Heart left ventricle (tissue), 16 donors: ENCODE measurements at regions not wholly inside any gene's neighbourhood (a gene's known extent, or its start where the extent isn't known, plus 50 kb on each side); places are given as distances from the start of the nearest gene placed in this dataset.
A peak's percentile ranks its signal among the peaks of the same experiment; 100 is the strongest.
"Not testable (repeated sequence)": the region's sequence is repeated elsewhere in the genome, so short reads cannot be mapped to it uniquely, and the experiment has no call there.

ENCODE experiments used
- ATAC-seq, 4 donors: fragments of 200-7000 bp; cut with Tn5 transposase; one replicate each; pipeline ENCODE4 v1.9.1; 2020 to 2022; ENCODE audit warnings: moderate library complexity in 4 of 4, mild to moderate bottlenecking in 3 of 4, moderate number of reproducible peaks in 1 of 4
- DNase-seq, 5 donors: peaks; one replicate each; pipeline ENCODE4 v3.0.0-alpha.2; 2020
- H3K27ac ChIP-seq, 12 donors: fragments of 200-600 bp; sonication (generic) in 4 of 12; one replicate each; pipeline versions ENCODE4 v1.5.0 to v1.8.0; 2016 to 2022; ENCODE audit warnings: mild to moderate bottlenecking in 2 of 12
- H3K27me3 ChIP-seq, 9 donors: fragments of 200-600 bp; sonication (generic) in 2 of 9; one replicate each; pipeline versions ENCODE4 v1.5.1 to v1.8.0; 2016 to 2022; ENCODE audit warnings: mild to moderate bottlenecking in 3 of 9
- H3K36me3 ChIP-seq, 9 donors: fragments of 200-600 bp; sonication (generic) in 2 of 9; one replicate each; pipeline versions ENCODE4 v1.5.0 to v1.8.0; 2018 to 2022; ENCODE audit warnings: mild to moderate bottlenecking in 2 of 9
- H3K4me1 ChIP-seq, 12 donors: fragments of 200-600 bp; sonication (generic) in 4 of 12; one replicate each; pipeline versions ENCODE4 v1.5.0 to v1.8.0; 2016 to 2022; ENCODE audit warnings: mild to moderate bottlenecking in 3 of 12
- H3K4me3 ChIP-seq, 12 donors: fragments of 200-600 bp; sonication (generic) in 4 of 12; one replicate each; pipeline versions ENCODE4 v1.5.0 to v1.8.0; 2017 to 2022; ENCODE audit warnings: mild to moderate bottlenecking in 9 of 12, moderate library complexity in 4 of 12
- H3K9me3 ChIP-seq, 12 donors: fragments of 200-600 bp; sonication (generic) in 4 of 12; one replicate each; pipeline versions ENCODE4 v1.5.0 to v1.8.0; 2016 to 2022; ENCODE audit warnings: mild to moderate bottlenecking in 1 of 12
- CTCF ChIP-seq, 12 donors: fragments of 200-600 bp; sonication (generic) in 4 of 12; IDR thresholded peaks; one replicate each; pipeline versions ENCODE4 v1.5.0 to v1.8.0; 2018 to 2022; ENCODE audit warnings: antibody characterized with exemption in 12 of 12, mild to moderate bottlenecking in 5 of 12
- POLR2A ChIP-seq, 2 donors: fragments of 450-650 bp; IDR thresholded peaks; one replicate each; pipeline ENCODE4 v1.6.1; 2017; ENCODE audit warnings: antibody characterized with exemption in 2 of 2, mild to moderate bottlenecking in 2 of 2, moderate library complexity in 2 of 2
- WGBS, 4 donors: extraction: QIAGEN DNeasy Blood & Tissue Kit in 2 of 4; methylation state at CpG; one replicate each; pipeline versions ENCODE4 v1.1.5 to v1.1.7; 2013 to 2018; 5-methylcytosine and 5-hydroxymethylcytosine counted together
- intact Hi-C, 10 donors: fragments of 100-400 bp; cut with DNase I; formaldehyde crosslinking; loops; one replicate each; pipeline versions ENCODE4 v1.11.1 to v1.14.2; 2022
- donor health status: ischemic (EF 13 %, LVEDD 7.1; RV severe dilation, severe dysfunction).
- donor health status: healthy with polysubstance abuse.
- donor health status: DM: no; HTN: yes; CAD: no.
- donor health status: DM: no; HTN: no; CAD: no.
- donor health status: ischemic (EF 25% LVEDD 6.9; RV normal size, moderate dysfunction).
- donor health status: ischemic (EF 25% LVEDD 5.7; RV mildly dilated, moderate dysfunction).
- donor health status: healthy.
- donor health status: DM: yes; HTN: yes; CAD: no.
- donor health status: ischemic (EF 35%, LVEDD 5.7; RV mildly dilated, moderate dysfunction).
- donor health status: nonischemic (EF 11% LVEDD 7.7; RV severe dilation, severe dysfunction).
- donor health status: DM: yes; HTN: yes; CAD: no.
- donor health status: PGD.
- donor health status: ischemic (EF 29% LVEDD 5.4; RV normal size, mild dysfunction).
- donor health status: nonischemic (EF 23%, LVEDD 6.1; RV moderate dilation, normal function).

- not testable (repeated sequence) for H3K36me3 ChIP-seq, H3K27ac ChIP-seq, H3K27me3 ChIP-seq, H3K9me3 ChIP-seq, DNase-seq, ATAC-seq, H3K4me3 ChIP-seq
- WGBS, 4 donors: 94 to 97% (median 95%) methylated on average over 37 to 55 of the region's 55 CpGs
- H3K4me1 ChIP-seq: peaks cover 0 to 16% (median 1%) of the 10 kb centered on the region in 12 donors
- intact Hi-C loops: loop anchor here in 1 of 10 donors (10.0 kb wide), 1 partner anchor 113 kb away; no protein-coding TSS in a partner anchor
These were observed 328.3 kb upstream of the KLF4 start for GRCh38 chr9:107817595-107818502.

DNA sequence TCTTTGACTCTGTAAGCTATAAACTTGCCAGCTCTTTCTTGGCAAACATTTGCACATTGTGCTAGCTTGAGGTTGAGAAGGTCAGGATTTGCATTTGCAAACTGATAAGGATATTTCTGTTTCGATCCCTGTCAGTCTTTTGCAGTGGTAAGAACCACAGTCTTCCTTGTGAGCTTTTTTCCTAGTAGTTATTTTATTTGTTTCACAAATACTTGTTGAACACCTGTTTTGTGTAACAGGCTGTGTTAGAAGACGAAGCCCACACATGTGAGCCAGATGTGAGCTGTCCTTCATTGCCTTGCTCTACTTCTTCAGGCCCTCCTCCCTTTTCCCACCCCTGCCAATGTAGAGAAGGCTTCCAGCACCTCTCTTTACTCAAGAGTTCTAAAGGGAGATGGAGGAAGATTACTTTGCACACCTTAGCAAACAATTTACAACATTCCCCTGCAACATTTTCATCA, 327.0 kb upstream of the KLF4 start:
- WGBS, 4 donors: 40 to 59% (median 43%) methylated on average over 2 of the region's 2 CpGs
- ATAC-seq (peak in 2 of 4 donors; percentile 64 to 69), DNase-seq (no peak)
- no peaks in the 10 kb centered on the region for H3K9me3 ChIP-seq
- H3K4me3 ChIP-seq: no peak overlapping the region
- H3K36me3 ChIP-seq: no peaks in the 10 kb centered on the region
- TF ChIP-seq CTCF (IDR thresholded peaks at IDR 0.05) (no peak), POLR2A (IDR thresholded peaks at IDR 0.05) (no peak)
- peaks cover 0 to 16% (median 1%) of the 10 kb centered on the region in 12 donors for H3K4me1 ChIP-seq
- H3K27me3 ChIP-seq: no peaks in the 10 kb centered on the region
- H3K27ac ChIP-seq: no peak overlapping the region
- intact Hi-C loops: loop anchor here in 1 of 10 donors (10.0 kb wide), 1 partner anchor 112 kb away; no protein-coding TSS in a partner anchor

GRCh38 chr9:107815782-107816560, 326.4 kb upstream of the KLF4 start:
- H3K36me3 ChIP-seq: no peaks in the 10 kb centered on the region
- WGBS, 4 donors: 71 to 79% (median 76%) methylated on average over 6 of the region's 6 CpGs

DNA sequence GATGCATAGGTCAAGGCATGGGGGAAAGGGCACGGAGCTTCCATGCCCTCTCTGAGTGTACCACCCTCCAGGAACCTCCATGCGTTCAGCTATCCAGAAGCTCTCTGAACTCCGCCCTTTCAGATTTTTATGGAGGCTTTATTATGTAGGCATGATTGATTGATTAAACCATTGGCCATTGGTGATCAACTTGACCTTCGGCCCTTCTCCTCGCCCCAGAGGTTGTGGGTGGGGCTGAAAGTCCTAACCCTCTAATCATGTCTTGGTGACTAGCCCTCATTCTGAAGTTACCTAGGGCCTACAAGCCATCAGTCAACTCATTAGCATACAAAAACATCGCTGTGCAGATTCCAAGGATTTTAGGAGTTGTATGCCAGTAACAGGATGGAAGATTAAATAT, 323.7 kb upstream of the KLF4 start:
- no peaks in the 10 kb centered on the region for H3K36me3 ChIP-seq
- WGBS, 4 donors: 97 to 98% (median 98%) methylated on average over 6 of the region's 6 CpGs
- intact Hi-C loops: loop anchor here in 1 of 10 donors (10.0 kb wide), 1 partner anchor 108 kb away; no protein-coding TSS in a partner anchor
- H3K4me1 ChIP-seq: peaks cover 0 to 9% (median 0%) of the 10 kb centered on the region in 12 donors
- H3K27me3 ChIP-seq: no peaks in the 10 kb centered on the region
- TF ChIP-seq CTCF (IDR thresholded peaks at IDR 0.05): no peak
- no peak for TF ChIP-seq POLR2A (IDR thresholded peaks at IDR 0.05)
- ATAC-seq: no peak
- no peak overlapping the region for H3K27ac ChIP-seq
- no peak for DNase-seq
- no peaks in the 10 kb centered on the region for H3K9me3 ChIP-seq
- no peak overlapping the region for H3K4me3 ChIP-seq

More at GRCh38 chr9:107815782-107816560, 326.4 kb upstream of the KLF4 start:
- TF ChIP-seq POLR2A (IDR thresholded peaks at IDR 0.05) (no peak), CTCF (IDR thresholded peaks at IDR 0.05) (no peak)
- DNase-seq (no peak), ATAC-seq (no peak)
- Histone ChIP-seq H3K9me3 (no peaks in the 10 kb centered on the region), H3K4me1 (peaks cover 0 to 16% (median 1%) of the 10 kb centered on the region in 12 donors), H3K4me3 (no peak overlapping the region), H3K27ac (no peak overlapping the region), H3K27me3 (no peaks in the 10 kb centered on the region)
- intact Hi-C loops: loop anchor here in 1 of 10 donors (10.0 kb wide), 1 partner anchor 111 kb away; no protein-coding TSS in a partner anchor
